HPDE6-E6E7 (cell line): ENCODE measurements at regions not wholly inside any gene's neighbourhood (a gene's known extent, or its start where the extent isn't known, plus 50 kb on each side); places are given as distances from the start of the nearest gene placed in this dataset.
A peak's percentile ranks its signal among the peaks of the same experiment; 100 is the strongest.
"Not testable (repeated sequence)": the region's sequence is repeated elsewhere in the genome, so short reads cannot be mapped to it uniquely, and the experiment has no call there.

ENCODE experiments used
- DNase-seq: peaks from one replicate; pipeline ENCODE4 v3.0.0; 2011; ENCODE audit warnings: missing footprints; ENCODE audit errors: extremely low spot score

DNA sequence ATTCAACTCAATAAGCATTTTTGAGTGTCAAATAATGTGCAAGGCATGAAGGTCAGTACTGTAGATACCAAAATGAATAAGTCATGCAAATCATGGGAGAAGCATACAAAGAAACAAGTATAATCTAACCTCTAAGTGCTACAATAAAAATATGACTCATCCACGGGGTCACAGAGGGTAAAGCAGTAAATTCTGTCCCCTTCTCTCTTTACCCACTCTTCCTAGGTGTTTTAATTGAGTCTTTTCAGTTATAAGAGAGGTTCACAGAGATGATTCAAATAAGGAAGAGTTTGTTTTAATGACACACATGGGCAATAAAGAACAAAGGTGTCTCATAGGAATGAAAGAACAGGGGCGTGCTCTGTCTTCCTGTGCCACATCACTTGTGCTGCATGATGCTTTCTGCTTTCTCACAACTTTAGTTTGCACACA is 71.5 kb upstream of the DAAM1 start:
- DNase-seq: peak; percentile 7

DNA sequence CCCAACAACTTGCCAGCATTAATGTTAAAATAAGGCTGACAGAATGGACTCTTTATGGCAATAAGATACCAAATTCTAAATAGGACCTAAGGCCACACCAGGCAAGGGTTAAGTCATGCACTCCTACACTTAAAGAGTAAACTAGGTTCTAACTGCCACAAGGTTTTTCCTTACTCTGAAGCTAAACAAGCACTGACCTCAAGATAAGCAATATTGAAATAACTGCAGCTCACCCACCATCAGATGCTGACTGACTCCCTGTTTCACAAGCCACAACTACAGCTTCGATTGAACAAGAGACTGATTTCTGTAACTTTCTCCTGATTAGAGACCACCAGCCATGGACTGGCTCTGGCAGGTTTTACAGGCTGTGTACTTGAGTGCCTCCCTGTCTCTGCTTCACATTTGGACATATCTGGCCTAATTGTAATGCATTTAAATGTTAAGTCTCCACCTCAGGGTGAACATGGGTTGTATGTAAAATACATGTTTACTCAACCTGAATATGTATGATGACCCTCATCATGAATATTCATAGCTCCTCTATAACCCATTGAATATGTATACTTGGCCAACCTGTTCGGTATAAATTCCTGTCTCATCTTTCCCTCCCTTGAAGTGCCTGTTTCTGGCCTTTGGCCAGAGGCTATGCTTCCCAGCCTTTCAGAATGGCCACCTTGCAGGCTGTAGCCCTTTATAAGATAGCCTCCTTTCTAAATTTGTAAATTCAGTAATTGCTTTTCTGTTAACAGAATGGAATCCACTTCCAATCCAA is 70.5 kb upstream of the DAAM1 start:
- DNase-seq: no peak

GRCh38 chr14:59120921-59121320 is 67.5 kb upstream of the DAAM1 start:
- DNase-seq: no peak

DNA sequence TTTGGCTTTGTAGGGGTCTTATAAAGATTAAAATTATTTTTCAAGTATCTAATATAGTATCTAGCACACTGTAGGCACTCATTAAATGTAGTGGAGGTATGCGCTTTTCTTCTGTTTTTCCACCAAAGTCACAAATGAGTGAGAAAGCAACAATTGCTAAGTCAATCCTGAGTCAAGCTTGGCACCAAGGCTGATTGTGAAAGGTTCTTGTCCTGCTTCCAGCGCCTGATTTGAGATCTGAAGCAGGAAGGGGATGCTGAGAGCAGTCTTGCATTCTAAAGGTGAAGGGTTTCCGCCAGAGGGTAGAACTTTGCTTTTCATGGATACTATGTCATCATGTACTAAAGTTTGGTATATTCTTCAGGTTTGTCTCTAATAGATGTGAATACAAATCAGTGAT is 64.9 kb upstream of the DAAM1 start:
- no peak for DNase-seq

DNA sequence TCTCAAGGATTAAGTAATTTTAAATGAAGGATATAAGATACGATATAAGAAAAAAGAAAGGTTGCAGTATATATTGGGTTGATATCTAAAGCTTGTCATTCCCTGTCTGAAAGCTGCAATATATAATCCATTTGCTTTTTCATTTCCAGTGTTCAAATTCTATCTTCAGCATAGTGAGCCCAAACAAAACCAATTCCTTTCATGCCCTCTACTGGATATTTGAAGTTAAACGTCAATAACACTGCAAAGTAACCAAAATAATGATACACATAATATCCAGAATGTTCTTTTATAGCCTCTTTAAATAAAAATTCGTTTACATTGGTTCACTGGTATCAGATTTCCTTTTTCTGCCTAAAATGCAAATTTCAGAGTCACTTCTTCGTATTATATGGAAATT is 64.5 kb upstream of the DAAM1 start:
- peak; percentile 12 for DNase-seq

GRCh38 chr14:59125156-59125555 is 63.3 kb upstream of the DAAM1 start:
- no peak for DNase-seq

DNA sequence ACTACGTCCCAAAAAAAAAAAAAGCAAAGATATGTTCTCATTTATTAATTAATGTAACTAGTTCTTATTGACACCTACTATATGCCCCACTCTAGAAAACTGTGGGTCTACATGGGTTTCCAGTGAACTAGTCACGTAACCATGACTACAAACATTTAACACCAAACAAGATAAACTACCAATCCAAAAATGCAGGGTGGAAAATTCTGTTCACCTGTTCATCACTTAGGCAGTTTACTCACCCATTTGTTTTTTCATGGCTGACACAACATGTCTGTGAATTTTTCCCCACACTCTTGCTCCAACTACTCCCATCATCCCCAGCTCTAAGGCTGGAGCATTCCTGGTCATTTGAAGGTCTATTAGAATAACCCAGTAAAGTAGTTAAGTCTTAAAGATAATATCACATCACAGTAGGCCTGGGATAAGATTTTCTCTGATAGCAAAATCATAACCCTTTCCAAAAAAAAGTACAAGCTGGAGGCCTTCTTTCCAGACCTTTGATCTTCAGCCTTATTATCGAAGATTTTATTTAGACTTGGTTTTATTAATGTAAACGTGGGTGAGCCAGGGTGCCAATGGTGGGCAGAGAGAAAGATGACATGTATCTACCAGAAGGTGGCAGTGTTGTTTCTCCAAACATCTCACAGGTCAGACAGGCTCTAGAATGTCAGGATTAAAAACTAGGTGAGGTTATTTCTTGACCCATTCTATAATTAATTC is 61.6 kb upstream of the DAAM1 start:
- peak; percentile 59 for DNase-seq

- DNase-seq: no peak
These were observed 61.1 kb upstream of the DAAM1 start for GRCh38 chr14:59127437-59127732.

GRCh38 chr14:59130462-59130861 is 58.0 kb upstream of the DAAM1 start:
- DNase-seq: no peak

DNA sequence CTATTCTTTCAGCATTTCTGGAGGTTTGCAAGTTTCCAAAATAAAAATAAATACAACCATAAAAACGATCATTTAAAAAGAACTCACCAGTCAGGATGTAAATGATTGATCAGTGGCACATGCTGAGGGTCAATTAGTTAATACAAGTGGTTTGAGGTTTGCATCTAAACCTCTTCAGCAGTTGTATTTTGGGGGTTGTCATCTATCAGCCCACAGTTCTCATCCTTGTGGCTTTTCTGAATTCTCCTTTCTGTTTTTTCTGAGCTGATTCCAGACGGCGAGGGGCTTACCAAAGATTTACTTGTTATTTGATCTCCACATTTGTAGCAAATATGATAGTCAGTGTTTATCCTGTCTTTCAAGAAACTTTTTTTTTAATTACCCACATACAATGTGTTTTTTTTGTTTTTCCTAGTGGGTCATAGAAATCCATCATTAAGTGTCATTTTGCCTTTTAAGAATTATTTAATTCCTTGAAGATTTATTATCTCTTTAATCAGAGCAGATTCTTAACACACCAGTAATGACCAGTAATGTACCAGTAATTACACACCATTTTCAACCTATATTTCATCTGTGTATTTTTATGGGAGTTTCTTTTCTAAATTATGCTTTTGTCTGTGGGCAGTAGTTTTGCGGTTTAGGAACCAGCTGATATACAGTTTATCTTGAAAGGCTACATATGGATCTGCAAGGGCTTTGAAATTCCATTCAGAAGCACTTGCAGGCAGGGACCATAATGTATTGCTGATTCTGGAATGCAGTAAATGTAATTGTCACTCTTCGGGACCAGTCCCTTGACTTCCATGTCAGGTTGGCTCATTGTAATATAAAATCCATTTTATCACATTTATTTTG is 56.3 kb upstream of the DAAM1 start:
- no peak for DNase-seq

DNA sequence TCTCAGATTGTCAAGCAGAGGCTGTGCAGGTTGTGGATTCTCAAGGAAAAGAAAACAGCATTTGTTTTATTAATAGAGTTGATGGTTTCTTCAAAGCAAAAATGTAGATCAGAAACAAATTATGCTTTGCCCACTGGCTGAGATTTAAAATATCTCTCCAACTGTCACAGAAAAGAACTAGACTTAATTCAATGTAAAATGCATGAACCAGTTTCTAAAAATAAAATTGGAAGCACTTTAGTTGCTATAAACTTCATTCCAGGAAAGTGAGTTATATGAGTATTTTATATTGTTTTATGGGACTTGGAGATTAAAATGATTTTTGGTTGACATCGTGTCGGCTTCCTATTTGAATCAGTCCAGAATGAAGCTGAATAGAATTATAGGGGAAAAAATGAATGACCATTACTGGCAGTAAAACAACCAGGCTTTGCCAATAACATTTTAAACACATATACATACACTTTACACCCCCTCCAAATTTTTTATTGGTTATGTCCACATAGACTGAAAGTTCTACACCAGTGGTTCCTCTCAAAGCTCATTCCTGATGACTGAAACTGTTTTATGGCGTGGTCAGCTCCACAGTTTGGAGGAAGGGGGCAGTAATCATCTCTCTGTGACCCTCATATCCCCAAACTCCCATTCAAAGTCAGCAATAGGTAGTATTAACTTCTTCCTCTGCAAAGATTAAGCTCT is 55.5 kb upstream of the DAAM1 start:
- DNase-seq: no peak

DNA sequence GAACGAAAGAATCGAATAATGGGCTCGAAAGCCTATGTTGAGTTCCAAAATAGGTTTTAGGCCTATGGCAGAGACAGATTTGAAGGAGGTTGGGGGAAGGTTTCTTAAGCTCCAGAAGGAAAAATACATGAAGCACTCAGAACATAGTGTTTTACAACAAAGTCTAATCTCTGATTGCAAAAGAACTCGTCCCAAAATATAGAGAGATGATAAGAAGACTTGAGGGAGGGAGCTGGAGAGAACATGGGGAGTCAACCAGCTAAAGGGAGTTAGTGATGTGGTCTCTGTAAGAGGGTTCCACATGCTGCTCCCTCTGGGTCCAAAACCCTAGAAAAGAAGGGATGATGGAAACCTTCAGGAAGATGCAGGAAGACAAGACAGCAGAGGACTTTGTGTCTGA is 54.8 kb upstream of the DAAM1 start:
- no peak for DNase-seq

- DNase-seq: no peak
These were observed 54.2 kb upstream of the DAAM1 start for GRCh38 chr14:59134307-59134706.

- DNase-seq: no peak
These were observed 51.2 kb upstream of the DAAM1 start for GRCh38 chr14:59137256-59137655.

DNA sequence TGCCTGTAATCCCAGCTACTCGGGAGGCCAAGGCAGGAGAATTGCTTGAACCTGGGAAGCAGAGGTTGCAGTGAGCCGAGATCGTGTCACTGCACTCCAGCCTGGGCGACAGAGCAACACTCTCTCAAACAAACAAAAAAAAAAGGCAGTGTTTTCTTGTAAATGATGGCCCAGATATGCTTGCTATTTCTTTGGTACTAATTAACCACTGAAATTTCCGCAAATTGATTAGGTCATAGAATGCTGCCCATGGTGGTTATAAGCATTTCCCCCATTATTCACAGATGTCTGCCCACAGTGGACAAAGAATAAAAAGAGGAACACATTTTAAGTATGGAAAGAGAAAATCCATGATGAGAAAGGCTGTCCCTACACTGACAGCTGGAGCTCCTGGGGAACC is 49.9 kb upstream of the DAAM1 start:
- DNase-seq: not testable (repeated sequence)
